ENCODE measurements at regions not wholly inside any gene's neighbourhood (a gene's known extent, or its start where the extent isn't known, plus 50 kb on each side); places are given as distances from the start of the nearest gene placed in this dataset.

DNA sequence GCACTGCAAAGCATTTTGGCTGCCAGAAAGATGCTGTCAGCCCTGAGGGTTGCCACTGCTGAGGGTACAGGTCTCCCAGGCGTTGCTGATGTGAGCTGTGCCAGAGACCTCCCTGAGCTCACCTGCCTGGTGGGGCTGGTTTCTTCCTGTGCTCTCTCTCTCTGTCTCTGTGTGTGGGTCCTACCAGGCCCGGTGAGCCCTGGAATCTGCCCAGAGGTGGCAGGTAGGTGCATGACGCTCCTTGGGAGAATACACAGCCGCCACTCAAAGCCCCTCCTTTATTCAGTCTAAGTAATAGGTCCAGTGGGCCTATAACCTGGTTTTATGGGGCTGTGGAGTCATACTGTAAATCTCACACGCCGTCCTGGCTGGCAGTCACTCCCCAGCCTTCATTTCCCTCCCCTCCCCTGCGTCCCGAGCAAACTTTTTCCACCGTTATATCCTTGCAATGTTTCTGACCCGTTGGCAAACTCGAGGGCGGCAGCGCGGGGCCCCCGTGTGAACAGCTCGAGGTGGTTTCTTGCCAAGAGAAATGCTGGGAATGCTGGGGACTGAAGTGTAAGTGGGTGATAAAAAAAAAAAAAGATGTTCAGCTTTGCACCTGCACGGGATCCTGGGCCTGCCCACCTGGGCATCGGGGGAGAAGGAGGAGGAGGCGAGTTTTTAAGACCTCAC is 245.9 kb downstream of the CRLF2 start:
- TF ChIP-seq POLR2A (IDR thresholded peaks at IDR 0.05), result no peak
- TF ChIP-seq, protein P1, sequence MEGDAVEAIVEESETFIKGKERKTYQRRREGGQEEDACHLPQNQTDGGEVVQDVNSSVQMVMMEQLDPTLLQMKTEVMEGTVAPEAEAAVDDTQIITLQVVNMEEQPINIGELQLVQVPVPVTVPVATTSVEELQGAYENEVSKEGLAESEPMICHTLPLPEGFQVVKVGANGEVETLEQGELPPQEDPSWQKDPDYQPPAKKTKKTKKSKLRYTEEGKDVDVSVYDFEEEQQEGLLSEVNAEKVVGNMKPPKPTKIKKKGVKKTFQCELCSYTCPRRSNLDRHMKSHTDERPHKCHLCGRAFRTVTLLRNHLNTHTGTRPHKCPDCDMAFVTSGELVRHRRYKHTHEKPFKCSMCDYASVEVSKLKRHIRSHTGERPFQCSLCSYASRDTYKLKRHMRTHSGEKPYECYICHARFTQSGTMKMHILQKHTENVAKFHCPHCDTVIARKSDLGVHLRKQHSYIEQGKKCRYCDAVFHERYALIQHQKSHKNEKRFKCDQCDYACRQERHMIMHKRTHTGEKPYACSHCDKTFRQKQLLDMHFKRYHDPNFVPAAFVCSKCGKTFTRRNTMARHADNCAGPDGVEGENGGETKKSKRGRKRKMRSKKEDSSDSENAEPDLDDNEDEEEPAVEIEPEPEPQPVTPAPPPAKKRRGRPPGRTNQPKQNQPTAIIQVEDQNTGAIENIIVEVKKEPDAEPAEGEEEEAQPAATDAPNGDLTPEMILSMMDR (IDR thresholded peaks at IDR 0.05), result no peak
